ENCODE measurements at regions not wholly inside any gene's neighbourhood (a gene's known extent, or its start where the extent isn't known, plus 50 kb on each side); places are given as distances from the start of the nearest gene placed in this dataset.

DNA sequence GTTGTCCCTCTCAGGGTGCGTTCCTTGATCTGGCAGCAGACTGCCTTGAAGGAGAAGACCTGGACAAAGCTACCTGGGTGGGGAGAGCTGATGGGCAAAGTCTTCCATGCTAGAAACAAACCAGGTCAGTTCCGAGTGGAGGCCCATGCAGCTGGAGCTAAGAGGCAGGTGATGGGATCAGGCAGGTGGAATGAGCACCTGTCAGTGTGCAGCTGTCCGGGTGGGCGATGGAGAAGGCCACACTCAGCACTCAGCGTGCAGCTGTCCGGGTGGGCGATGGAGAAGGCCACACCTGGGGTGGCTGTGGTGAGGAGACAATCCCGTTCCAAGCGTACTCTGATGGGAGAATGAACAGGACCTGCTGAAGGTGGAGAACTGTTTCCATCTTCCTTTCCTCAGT is 237.3 kb upstream of the MYT1L start:
- TF ChIP-seq YY1 (IDR thresholded peaks at IDR 0.05; ENCODE audit: insufficient read depth, insufficient read length) = no peak
- TF ChIP-seq ZNF274 (IDR thresholded peaks at IDR 0.05; ENCODE audit: low read depth, low read length) = no peak
- TF ChIP-seq SUZ12 (IDR thresholded peaks at IDR 0.05; ENCODE audit: extremely low read depth, insufficient read depth, insufficient read length) = no peak

All from NT2/D1 (cell line).